Hepatocyte (in vitro differentiated cells): ENCODE measurements at regions not wholly inside any gene's neighbourhood (a gene's known extent, or its start where the extent isn't known, plus 50 kb on each side); places are given as distances from the start of the nearest gene placed in this dataset.

ENCODE experiments used
- DNase-seq: peaks from one replicate; pipeline ENCODE4 v3.0.0-alpha.2; 2016; ENCODE audit warnings: low spot score
- H2AFZ ChIP-seq: fragments of 200-600 bp; sonication (generic); 2 replicates; pipeline ENCODE4 v1.6.0; 2016; ENCODE audit warnings: antibody characterized with exemption, mild to moderate bottlenecking
- H3K27ac ChIP-seq: fragments of 200-600 bp; sonication (generic); 2 replicates; pipeline ENCODE4 v1.5.1; 2016; ENCODE audit warnings: mild to moderate bottlenecking
- H3K27me3 ChIP-seq: fragments of 200-600 bp; sonication (generic); 2 replicates; pipeline ENCODE4 v1.6.1; 2016
- H3K36me3 ChIP-seq: fragments of 200-600 bp; sonication (generic); replicated peaks from 2 replicates; pipeline ENCODE4 v1.5.1; 2016; ENCODE audit warnings: low read depth; ENCODE audit not compliant: insufficient read depth
- H3K4me1 ChIP-seq: fragments of 200-600 bp; sonication (generic); 2 replicates; pipeline ENCODE4 v1.5.1; 2016; ENCODE audit warnings: mild to moderate bottlenecking, moderate library complexity; ENCODE audit not compliant: insufficient read depth
- H3K4me2 ChIP-seq: fragments of 200-600 bp; sonication (generic); 2 replicates; pipeline ENCODE4 v1.6.0; 2016
- H3K4me3 ChIP-seq: fragments of 200-600 bp; sonication (generic); 2 replicates; pipeline ENCODE4 v1.5.1; 2016; ENCODE audit warnings: mild to moderate bottlenecking
- H3K79me2 ChIP-seq: fragments of 200-600 bp; sonication (generic); 2 replicates; pipeline ENCODE4 v1.6.0; 2017; ENCODE audit warnings: mild to moderate bottlenecking
- H3K9me2 ChIP-seq: fragments of 200-600 bp; sonication (generic); replicated peaks from 2 replicates; pipeline ENCODE4 v1.6.0; 2017; ENCODE audit warnings: mild to moderate bottlenecking; ENCODE audit not compliant: insufficient read depth
- H3K9me3 ChIP-seq: fragments of 200-600 bp; sonication (generic); 2 replicates; pipeline ENCODE4 v1.5.1; 2016; ENCODE audit warnings: low read depth, mild to moderate bottlenecking
- H4K20me1 ChIP-seq: fragments of 200-600 bp; sonication (generic); 2 replicates; pipeline ENCODE4 v1.6.0; 2016; ENCODE audit warnings: mild to moderate bottlenecking; ENCODE audit not compliant: insufficient read depth, poor library complexity, severe bottlenecking
- CTCF ChIP-seq: fragments of 200-600 bp; sonication (generic); IDR thresholded peaks from 2 replicates; pipeline ENCODE4 v1.5.1; 2016; ENCODE audit warnings: antibody characterized with exemption, mild to moderate bottlenecking; ENCODE audit not compliant: poor library complexity
- EZH2 ChIP-seq: fragments of 200-600 bp; sonication (generic); IDR thresholded peaks from 2 replicates; pipeline ENCODE4 v1.6.1; 2016; ENCODE audit warnings: antibody characterized with exemption, mild to moderate bottlenecking, borderline replicate concordance
- EZH2phosphoT487 ChIP-seq: fragments of 200-600 bp; sonication (generic); IDR thresholded peaks from one replicate; pipeline ENCODE4 v1.6.1; 2018; ENCODE audit warnings: antibody characterized with exemption, mild to moderate bottlenecking, low read depth, moderate library complexity; ENCODE audit not compliant: unreplicated experiment, severe bottlenecking
- WGBS: methylation state at CpG from one replicate; pipeline ENCODE4 v1.1.6; 2016; ENCODE audit warnings: low lambda C conversion rate; ENCODE audit errors: missing lambda C conversion rate; 5-methylcytosine and 5-hydroxymethylcytosine counted together

GRCh38 chr16:9598731-9599083, 507.3 kb downstream of the HAPSTR1 start:
- Histone ChIP-seq H3K79me2 (no peaks in the 10 kb centered on the region), H3K27me3 (no peaks in the 10 kb centered on the region), H3K9me3 (no peaks in the 10 kb centered on the region), H3K9me2 (no peaks in the 10 kb centered on the region), H4K20me1 (no peaks in the 10 kb centered on the region), H3K27ac (no peak overlapping the region), H3K36me3 (no peaks in the 10 kb centered on the region), H3K4me1 (no peaks in the 10 kb centered on the region), H2AFZ (no peak overlapping the region), H3K4me2 (no peak overlapping the region), H3K4me3 (no peak overlapping the region)
- TF ChIP-seq EZH2 (no peak), CTCF (no peak), EZH2phosphoT487 (no peak)
- WGBS: 84% methylated on average over 3 of the region's 3 CpGs
- DNase-seq: no peak

- Histone ChIP-seq H3K4me2 (no peak overlapping the region), H3K27ac (no peak overlapping the region), H3K27me3 (no peaks in the 10 kb centered on the region), H3K36me3 (no peaks in the 10 kb centered on the region), H3K9me2 (no peaks in the 10 kb centered on the region), H3K79me2 (no peaks in the 10 kb centered on the region), H3K4me3 (no peak overlapping the region), H2AFZ (no peak overlapping the region), H3K9me3 (no peaks in the 10 kb centered on the region), H3K4me1 (no peaks in the 10 kb centered on the region), H4K20me1 (no peaks in the 10 kb centered on the region)
- no peak for DNase-seq
- 93% methylated on average over 8 of the region's 8 CpGs for WGBS
- no peak for TF ChIP-seq CTCF
- no peak for TF ChIP-seq EZH2
- TF ChIP-seq EZH2phosphoT487: no peak
Observed at GRCh38 chr16:9599415-9600120, 508.1 kb downstream of the HAPSTR1 start.

- WGBS: 76% methylated on average over 4 of the region's 4 CpGs
- no peak for DNase-seq
- H3K9me3 ChIP-seq: no peaks in the 10 kb centered on the region
- no peaks in the 10 kb centered on the region for H3K27me3 ChIP-seq
- no peak overlapping the region for H2AFZ ChIP-seq
- H3K9me2 ChIP-seq: no peaks in the 10 kb centered on the region
- H3K36me3 ChIP-seq: no peaks in the 10 kb centered on the region
- no peaks in the 10 kb centered on the region for H3K4me1 ChIP-seq
- TF ChIP-seq EZH2 (no peak), EZH2phosphoT487 (no peak), CTCF (no peak)
- no peaks in the 10 kb centered on the region for H3K79me2 ChIP-seq
- no peak overlapping the region for H3K27ac ChIP-seq
- no peaks in the 10 kb centered on the region for H4K20me1 ChIP-seq
- H3K4me3 ChIP-seq: no peak overlapping the region
- H3K4me2 ChIP-seq: no peak overlapping the region
Observed at GRCh38 chr16:9602189-9602588, 510.7 kb downstream of the HAPSTR1 start.
